IPS DF 19.7 (cell line): ENCODE measurements at regions not wholly inside any gene's neighbourhood (a gene's known extent, or its start where the extent isn't known, plus 50 kb on each side); places are given as distances from the start of the nearest gene placed in this dataset.
"Not testable (repeated sequence)": the region's sequence is repeated elsewhere in the genome, so short reads cannot be mapped to it uniquely, and the experiment has no call there.

Experiments
- DNase-seq: peaks from one replicate; pipeline ENCODE4 v3.0.0-alpha.2; 2013; ENCODE audit warnings: low read depth, low spot score

DNA sequence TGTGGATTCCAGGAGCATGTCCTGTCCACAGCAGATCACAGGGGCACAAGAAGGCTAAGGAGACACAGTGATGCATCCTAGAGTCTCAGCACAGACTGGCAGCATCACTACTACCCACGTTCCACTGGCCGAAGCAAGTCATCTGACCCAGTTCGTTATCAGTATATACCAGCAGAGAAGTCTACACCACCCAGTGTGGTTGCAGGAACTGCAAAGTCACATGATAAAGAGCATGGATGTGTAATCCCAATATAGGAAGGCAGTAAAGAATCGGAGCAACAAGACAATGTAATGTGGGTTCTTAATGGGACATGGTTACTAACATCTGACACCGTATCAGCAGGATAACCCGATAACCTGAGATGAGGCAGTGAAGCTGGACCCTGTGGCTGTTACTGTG is 246.6 kb downstream of the RRAGC start:
- no peak for DNase-seq

DNA sequence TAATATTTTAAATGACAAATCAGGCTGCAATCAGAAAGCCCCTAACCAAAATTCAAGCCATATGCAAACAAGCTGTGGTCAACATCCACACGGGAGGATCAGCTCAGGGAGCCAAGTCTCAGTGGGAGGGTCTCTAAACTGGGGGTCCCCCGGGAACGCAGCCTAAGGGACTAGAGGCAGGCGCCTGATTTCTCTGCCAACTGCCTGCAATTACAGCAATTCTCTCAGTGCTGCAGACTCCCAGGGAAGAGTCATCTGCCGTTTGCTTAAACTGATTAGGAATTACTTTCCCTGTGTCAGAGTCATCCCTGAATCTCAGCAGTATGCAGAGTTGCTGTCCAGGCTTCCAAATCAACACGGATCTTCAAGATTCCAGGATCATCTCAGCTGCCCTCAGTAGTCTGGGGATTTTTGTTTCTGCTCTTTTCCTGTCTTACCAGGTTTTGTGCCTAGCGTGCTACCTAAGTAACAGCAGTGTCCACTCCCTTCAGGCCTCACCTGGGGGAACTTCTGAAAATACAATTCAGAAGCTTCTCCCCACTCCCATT is 247.8 kb downstream of the RRAGC start:
- DNase-seq, result no peak

GRCh38 chr1:38609166-38610025 is 250.2 kb downstream of the RRAGC start:
- DNase-seq, result no peak

GRCh38 chr1:38608202-38608864 is 251.2 kb downstream of the RRAGC start:
- DNase-seq, result peak; percentile 68

DNA sequence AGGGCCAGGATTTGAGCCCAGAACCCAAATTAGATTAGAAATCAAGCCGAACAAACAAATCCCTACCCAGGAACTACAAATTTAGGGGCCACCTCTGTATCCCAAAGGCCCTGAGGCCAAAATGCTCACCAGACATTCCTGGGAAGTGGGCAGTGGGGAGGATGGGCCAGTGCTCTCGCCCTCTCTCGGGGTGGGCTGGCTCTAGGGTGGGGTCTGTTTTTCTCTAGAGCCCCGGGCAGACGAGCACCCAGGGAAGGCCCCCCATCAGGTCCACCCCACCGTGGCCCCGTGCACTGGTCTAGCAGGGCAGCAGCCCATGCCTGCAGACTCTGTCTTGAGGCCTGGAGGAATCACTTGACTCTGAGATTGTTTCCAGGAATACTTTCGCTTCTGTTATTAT is 252.0 kb downstream of the RRAGC start:
- no peak for DNase-seq

DNA sequence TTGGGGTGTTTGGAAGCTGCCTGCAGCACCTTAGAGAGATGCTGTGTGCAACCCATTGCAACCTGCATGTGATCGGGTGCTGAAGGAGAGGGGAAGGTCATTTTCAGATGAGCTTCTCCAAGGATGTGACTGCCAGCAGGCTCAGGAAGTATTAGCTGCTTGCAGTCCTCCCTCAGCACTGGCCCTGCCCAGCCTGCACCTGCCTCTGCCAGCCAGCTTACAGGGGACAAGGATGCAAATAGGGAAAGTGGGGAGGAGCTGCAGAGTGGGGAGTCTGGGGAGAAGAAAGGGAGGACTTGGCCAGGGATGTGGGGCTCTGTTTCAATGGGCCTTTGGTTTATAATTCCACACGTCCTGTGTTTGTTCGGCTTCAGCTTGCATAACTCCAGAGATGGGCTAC is 254.5 kb downstream of the RRAGC start:
- DNase-seq, result no peak

- DNase-seq, result no peak
Observed at GRCh38 chr1:38603907-38604306, 255.7 kb downstream of the RRAGC start.

GRCh38 chr1:38600905-38601304 is 258.7 kb downstream of the RRAGC start:
- DNase-seq, result no peak

DNA sequence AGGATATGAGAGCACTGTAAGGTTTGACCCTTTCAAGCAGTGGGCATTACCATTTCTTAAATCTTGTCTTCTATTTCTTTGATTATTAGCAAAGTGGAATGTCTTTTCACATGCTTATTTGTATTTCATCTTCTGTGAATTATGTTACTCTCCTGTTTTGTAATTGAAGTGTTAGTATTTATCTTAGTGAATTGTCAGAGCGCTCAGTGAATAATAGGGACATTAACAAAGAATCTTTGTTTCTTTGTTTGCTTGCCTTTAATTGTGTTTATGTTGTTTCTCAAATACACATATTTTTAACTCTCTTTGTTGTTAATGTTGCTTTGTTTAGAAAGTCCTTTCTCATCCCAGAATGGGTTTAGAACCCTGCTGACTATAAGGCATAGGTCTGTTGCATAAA is 259.3 kb downstream of the RRAGC start:
- DNase-seq, result no peak

DNA sequence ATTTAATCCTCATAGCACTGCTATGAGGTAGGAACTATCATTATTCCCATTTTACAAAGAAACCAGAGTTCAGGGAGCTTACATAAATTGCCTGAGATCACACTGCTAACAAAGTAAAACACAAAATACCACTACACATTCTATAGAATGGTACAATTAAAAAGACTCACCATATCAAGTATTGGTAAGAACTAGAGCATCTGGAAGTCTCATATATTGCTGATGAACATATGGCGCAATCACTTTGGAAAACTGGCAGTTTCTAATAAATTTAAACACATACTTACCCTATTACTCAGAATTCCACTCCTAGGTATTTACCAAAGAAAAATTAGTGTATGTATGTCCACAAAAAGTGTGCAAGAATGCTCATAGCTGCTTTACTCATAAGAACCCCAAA is 261.5 kb downstream of the RRAGC start:
- DNase-seq, result no peak

DNA sequence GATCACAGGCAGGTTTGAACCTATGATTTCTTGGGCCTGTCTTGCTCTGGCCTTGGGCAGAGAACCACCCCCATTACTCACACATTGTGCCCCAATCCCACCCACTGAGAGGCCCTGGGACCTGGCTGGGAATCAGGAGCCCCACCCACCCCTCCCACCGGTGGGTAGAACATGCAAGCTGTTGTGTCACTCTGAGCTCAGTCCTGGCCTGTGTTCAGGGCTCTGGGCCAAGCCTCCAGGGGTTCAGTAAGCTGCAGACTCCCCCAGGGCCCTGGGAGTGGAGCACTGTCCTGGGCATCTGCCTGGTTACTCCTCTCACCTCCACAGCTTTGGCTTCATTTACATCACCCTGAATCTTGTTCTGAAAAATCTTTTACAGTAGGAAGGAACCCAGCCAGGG is 270.5 kb downstream of the RRAGC start:
- no peak for DNase-seq

DNA sequence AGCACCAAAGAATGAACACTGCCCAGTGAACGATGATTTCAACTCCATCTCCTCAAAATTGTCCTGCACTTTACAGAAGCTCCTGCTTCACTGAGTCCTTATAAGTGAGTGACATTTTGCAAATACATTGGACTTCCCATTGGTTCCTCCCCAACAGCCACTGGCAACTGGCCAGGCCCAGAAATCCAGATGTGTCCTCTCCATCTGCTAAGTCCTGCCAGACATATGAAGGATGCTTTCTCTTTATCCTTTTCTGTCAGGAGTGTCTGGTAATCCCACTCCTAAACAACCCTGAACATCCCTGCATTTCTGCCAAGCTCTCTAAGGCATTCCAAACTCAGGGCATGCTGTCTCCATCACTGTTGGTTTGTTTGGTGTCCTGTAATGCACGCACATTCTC is 271.8 kb downstream of the RRAGC start:
- no peak for DNase-seq

DNA sequence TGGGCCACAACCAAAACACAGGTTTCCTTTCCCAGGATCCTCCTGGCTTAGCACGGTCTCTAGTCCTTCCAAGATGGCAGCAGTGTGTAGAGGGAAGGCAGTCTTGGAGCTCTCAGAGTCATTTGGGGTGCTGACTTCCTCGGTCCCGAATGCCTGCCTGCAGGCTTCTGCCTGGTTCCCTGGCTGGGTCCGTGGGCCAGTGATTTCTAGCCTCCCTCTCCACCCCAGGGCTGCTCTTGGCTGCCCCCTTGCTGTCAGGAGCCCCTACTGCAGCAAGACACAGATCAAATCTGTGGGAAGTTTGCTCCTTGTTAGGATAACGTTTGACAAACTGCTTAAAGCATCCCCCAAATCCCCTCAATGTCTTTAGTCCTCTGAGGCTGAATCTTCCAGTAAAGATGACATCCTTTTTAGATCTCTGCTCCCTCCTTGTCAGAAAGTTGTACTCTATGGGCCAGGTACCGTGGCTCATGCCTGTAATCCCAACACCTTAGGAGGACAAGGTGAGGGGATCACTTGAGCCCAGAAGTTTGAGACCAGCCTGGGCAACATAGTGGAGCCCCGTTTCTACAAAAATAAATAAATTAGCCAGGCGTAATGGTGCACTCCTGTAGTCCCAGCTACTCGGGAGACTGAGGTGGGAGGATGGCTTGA is 272.5 kb downstream of the RRAGC start:
- DNase-seq, result no peak

DNA sequence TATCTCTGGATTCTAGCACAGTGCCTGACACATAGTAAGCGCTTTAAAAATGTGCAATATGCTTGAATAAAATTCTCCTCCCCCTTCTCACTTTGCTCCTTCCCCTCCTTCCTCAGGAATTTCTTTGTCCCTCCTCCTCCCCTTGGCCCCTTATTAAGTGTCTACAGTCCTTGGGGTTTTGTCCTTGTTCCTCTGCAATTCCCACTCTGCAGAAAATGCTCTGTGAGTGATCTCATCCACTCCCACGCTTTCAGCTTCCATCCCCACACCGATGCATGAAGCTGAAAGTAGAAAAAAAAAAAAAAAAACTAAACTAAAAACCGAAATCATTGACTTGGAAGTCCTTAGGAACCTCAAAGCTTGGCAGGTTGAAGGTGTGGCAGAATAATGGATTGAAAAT is 273.6 kb downstream of the RRAGC start:
- DNase-seq, result no peak

DNA sequence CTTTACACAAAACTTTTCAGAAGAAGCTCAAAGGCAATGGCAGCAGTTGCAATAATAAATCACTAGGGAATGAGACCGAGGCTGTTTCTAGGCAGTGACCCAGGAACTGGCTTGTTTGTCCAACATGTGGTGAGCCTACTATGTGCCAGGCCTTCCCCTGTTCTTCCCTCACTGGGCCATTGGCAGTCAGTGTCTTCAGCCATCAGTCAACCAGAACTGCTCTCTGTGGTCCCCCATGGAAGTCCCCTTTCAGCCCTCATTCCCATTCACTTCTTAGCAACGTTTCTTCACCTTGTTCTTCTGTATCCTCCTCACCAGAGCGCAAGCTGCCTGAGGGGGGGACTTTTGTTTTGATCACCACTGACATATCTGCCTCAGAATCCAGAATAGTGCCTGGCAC is 274.1 kb downstream of the RRAGC start:
- no peak for DNase-seq

DNA sequence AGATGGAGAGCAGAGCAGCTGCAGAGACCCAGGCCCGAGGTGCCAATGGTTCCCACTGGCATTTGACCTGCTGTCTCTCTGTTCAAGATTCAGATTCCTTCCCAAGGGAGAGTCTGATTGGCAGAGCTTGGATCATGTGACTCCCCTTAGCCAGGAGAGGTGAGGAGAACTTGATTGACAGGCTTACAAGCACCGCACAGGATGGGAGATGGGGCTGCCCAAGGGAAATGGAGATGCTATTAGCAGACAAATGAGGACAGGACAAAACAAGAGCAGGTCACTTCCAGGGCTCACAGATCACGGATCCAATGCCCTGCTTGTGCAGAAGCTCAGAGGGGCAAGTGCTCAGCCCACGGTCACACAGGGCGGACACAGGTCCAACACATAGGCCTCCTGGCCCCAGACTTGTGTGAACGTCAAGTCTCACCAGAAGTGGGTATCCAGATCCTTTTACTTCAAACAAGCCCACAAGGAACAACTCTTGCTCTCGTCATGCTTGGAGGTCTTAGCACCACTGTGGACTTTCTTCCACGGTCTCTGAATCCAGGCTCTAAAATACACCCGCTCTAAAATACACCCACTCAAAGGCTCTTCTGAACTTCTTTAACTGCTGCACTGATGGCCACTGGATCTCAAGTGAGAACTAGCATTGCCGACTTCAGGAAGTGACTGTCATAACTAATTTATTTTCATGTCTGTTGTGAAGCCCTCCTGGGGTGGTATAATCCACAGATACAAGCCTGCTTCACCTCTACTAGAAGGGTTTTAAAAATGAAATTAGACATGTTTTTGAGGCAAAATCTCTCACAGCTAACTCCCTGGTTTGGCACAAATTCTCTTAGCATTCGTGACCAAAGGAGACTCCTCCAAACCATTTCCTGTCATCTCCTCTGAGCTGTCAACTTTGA is 274.9 kb downstream of the RRAGC start:
- no peak for DNase-seq

DNA sequence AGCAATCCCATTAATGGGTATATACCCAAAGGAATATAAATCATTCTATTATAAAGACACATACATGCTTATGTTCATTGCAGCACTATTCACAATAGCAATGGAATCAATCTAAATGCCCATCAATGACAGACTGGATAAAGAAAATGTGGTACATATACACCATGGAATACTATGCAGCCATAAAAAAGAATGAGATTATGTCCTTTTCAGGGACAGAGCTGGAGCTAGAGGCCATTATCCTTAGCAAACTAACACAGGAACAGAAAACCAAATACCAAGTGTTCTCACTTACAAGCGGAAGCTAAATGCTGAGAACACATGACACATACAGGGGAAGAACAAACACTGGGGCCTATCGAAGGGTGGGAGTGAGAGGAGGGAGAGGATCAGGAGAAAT is 276.3 kb downstream of the RRAGC start:
- not testable (repeated sequence) for DNase-seq

- DNase-seq, result no peak
Observed at GRCh38 chr1:38581396-38581795, 278.2 kb downstream of the RRAGC start.

DNA sequence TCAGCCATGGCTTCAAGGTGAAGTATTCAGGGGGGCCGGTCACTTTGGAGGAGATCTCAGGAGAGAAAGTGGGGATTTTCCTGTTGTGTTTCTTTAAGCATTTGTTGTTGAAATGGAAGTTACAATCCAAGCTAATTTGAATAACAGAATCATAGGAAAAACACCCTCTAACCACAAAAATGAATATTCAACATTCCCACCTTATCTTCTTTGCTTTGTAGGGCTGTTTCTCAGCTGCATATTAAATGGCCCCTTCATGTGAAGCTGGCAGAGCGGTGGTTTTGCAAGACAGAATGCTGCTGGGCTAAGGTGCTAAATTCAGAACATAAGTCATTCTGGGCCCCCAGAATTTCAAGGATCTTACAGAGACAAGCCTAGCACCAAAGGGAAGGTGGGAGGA is 279.0 kb downstream of the RRAGC start:
- DNase-seq, result no peak

- no peak for DNase-seq
Observed at GRCh38 chr1:38579056-38579455, 280.5 kb downstream of the RRAGC start.

DNA sequence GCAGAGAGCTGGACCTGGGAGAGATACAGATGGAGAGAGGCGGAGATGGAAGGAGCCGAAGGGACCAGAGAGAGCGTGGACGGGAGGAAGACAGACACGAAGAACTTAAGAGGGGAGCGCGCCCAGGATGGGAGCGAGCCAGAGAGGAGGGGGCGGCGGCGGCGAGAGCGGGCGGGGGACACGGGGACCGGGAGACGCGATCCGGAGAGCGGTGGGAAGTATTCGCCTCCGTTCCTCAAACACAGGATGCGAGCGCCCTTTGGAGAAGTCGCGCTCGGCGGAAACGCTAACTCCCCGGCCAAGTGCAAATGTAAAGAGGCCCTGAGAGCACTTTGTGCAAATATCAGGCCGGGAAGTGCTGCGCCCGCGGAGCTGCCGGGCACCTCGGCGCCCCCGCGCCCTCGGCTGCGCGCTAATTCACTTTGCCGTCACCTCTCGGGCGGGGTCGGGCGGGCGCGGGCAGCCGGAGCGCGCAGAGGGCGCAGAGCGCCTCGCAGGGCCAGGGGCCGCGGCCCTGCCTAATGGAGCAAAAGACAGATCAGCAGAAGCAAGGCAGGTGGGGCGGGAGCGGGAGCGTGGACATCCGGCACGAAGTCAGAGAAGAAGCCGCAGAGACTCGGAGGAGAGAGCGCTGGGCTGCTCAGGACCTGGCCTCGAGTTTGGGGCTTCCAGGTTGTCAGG is 281.2 kb downstream of the RRAGC start:
- DNase-seq, result no peak
